Neural progenitor cell (in vitro differentiated cells): ENCODE measurements at regions not wholly inside any gene's neighbourhood (a gene's known extent, or its start where the extent isn't known, plus 50 kb on each side); places are given as distances from the start of the nearest gene placed in this dataset.
"Not testable (repeated sequence)": the region's sequence is repeated elsewhere in the genome, so short reads cannot be mapped to it uniquely, and the experiment has no call there.

ENCODE experiments used
- EZH2 ChIP-seq: fragments of 200-600 bp; sonication (generic); IDR thresholded peaks from 2 replicates; pipeline ENCODE4 v1.6.1; 2017; ENCODE audit warnings: antibody characterized with exemption, mild to moderate bottlenecking, moderate library complexity
- TF ChIP-seq, protein P1 (sequence below): fragments of 200-600 bp; sonication (generic); IDR thresholded peaks from 2 replicates; pipeline ENCODE4 v1.5.1; 2017; ENCODE audit warnings: antibody characterized with exemption, mild to moderate bottlenecking

- TF ChIP-seq, protein P1, sequence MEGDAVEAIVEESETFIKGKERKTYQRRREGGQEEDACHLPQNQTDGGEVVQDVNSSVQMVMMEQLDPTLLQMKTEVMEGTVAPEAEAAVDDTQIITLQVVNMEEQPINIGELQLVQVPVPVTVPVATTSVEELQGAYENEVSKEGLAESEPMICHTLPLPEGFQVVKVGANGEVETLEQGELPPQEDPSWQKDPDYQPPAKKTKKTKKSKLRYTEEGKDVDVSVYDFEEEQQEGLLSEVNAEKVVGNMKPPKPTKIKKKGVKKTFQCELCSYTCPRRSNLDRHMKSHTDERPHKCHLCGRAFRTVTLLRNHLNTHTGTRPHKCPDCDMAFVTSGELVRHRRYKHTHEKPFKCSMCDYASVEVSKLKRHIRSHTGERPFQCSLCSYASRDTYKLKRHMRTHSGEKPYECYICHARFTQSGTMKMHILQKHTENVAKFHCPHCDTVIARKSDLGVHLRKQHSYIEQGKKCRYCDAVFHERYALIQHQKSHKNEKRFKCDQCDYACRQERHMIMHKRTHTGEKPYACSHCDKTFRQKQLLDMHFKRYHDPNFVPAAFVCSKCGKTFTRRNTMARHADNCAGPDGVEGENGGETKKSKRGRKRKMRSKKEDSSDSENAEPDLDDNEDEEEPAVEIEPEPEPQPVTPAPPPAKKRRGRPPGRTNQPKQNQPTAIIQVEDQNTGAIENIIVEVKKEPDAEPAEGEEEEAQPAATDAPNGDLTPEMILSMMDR = not testable (repeated sequence)
- not testable (repeated sequence) for TF ChIP-seq EZH2
These were observed 105.0 kb upstream of the HMX1 start for GRCh38 chr4:8976466-8977128.
